ENCODE measurements at regions not wholly inside any gene's neighbourhood (a gene's known extent, or its start where the extent isn't known, plus 50 kb on each side); places are given as distances from the start of the nearest gene placed in this dataset.

DNA sequence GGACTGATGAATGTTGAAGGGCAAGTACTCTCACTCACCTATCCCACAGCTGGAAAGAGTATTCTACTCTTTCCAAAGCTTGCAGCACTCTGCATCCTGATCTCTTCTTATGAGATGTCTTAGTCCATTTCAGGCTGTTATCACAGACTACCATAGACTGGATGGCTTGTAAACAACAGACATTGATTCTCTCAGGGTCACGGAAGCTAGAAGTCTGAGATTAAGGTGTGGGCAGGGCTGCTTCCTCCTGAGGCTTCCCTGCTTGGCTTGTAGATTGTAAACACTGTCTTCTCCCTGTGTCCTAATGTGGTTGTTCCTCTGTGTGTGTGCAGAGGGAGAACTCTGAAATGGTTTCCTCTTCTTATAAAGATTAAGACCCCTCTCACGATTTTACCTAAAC lies 131.2 kb downstream of the MXRA5 start:
- in situ Hi-C loops (cut with MboI) (no loop called here), intact Hi-C loops (cut with micrococcal nuclease; ENCODE audit: unreplicated experiment) (no loop called here)
- DNase-seq (ENCODE audit: low read depth, low spot score) = no peak
- H3K27me3 ChIP-seq (replicated peaks in 1 of 2; ENCODE audit: control insufficient read depth in 2 of 2, insufficient read depth in 2 of 2, low read length in 1 of 2) = no peaks in the 10 kb centered on the region
- ATAC-seq = no peak
- no peaks in the 10 kb centered on the region for H3K4me1 ChIP-seq (ENCODE audit: control insufficient read depth, insufficient read depth, low read length)
- 0% methylated on average over 2 of the region's 2 CpGs for WGBS (ENCODE audit: insufficient coverage, insufficient replicate concordance, low lambda C conversion rate, missing lambda C conversion rate)
- CTCF ChIA-PET = no interaction called here
- H4K20me1 ChIP-seq (ENCODE audit: control insufficient read depth, insufficient read depth) = no peaks in the 10 kb centered on the region
- H3K9me3 ChIP-seq (replicated peaks; ENCODE audit: control insufficient read depth, insufficient read depth, low read length) = no peaks in the 10 kb centered on the region
- RAD21 ChIA-PET (ENCODE audit: unreplicated experiment) = no interaction called here
- POLR2A ChIA-PET = no interaction called here
- no peak overlapping the region for H3K4me2 ChIP-seq (ENCODE audit: control insufficient read depth, insufficient read depth)
- TF ChIP-seq SMAD5 (IDR thresholded peaks at IDR 0.05; ENCODE audit: low read depth) = no peak
- no peak for TF ChIP-seq SRF (IDR thresholded peaks at IDR 0.05; ENCODE audit: low read depth in 2 of 2, low read length in 2 of 2)
- no peak for TF ChIP-seq TAF1 (IDR thresholded peaks at IDR 0.05; ENCODE audit: borderline replicate concordance, low read depth, low read length)
- no peak for TF ChIP-seq MXI1 (IDR thresholded peaks at IDR 0.05; ENCODE audit: low read depth, low read length)
- no peak for TF ChIP-seq SMARCA5 (IDR thresholded peaks at IDR 0.05)
- no peak for TF ChIP-seq SREBF1 (IDR thresholded peaks at IDR 0.05; ENCODE audit: low read length)
- TF ChIP-seq ASH2L (IDR thresholded peaks at IDR 0.05; ENCODE audit: borderline replicate concordance, low read depth) = no peak
- no peak for TF ChIP-seq NBN (IDR thresholded peaks at IDR 0.05)
- TF ChIP-seq YY1 (IDR thresholded peaks at IDR 0.05; ENCODE audit: low read depth, low read length) = no peak
- TF ChIP-seq NFIC (IDR thresholded peaks at IDR 0.05; ENCODE audit: low read depth, low read length) = no peak
- TF ChIP-seq, protein P1, sequence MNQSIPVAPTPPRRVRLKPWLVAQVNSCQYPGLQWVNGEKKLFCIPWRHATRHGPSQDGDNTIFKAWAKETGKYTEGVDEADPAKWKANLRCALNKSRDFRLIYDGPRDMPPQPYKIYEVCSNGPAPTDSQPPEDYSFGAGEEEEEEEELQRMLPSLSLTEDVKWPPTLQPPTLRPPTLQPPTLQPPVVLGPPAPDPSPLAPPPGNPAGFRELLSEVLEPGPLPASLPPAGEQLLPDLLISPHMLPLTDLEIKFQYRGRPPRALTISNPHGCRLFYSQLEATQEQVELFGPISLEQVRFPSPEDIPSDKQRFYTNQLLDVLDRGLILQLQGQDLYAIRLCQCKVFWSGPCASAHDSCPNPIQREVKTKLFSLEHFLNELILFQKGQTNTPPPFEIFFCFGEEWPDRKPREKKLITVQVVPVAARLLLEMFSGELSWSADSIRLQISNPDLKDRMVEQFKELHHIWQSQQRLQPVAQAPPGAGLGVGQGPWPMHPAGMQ (IDR thresholded peaks at IDR 0.05; ENCODE audit: borderline replicate concordance) = no peak
- TF ChIP-seq MTA2 (IDR thresholded peaks at IDR 0.05; ENCODE audit: low read depth) = no peak
- TF ChIP-seq CBFB (IDR thresholded peaks at IDR 0.05; ENCODE audit: low read depth) = no peak
- no peak for TF ChIP-seq CHD4 (IDR thresholded peaks at IDR 0.05)
- TF ChIP-seq SMAD1 (IDR thresholded peaks at IDR 0.05; ENCODE audit: low read depth, partially characterized antibody) = no peak
- TF ChIP-seq, protein P2, sequence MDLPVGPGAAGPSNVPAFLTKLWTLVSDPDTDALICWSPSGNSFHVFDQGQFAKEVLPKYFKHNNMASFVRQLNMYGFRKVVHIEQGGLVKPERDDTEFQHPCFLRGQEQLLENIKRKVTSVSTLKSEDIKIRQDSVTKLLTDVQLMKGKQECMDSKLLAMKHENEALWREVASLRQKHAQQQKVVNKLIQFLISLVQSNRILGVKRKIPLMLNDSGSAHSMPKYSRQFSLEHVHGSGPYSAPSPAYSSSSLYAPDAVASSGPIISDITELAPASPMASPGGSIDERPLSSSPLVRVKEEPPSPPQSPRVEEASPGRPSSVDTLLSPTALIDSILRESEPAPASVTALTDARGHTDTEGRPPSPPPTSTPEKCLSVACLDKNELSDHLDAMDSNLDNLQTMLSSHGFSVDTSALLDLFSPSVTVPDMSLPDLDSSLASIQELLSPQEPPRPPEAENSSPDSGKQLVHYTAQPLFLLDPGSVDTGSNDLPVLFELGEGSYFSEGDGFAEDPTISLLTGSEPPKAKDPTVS (IDR thresholded peaks at IDR 0.05; ENCODE audit: low read depth, low read length) = no peak
- no peak for TF ChIP-seq JUNB (IDR thresholded peaks at IDR 0.05)
- no peaks in the 10 kb centered on the region for H3K79me2 ChIP-seq (ENCODE audit: control insufficient read depth, insufficient read depth, low read length)
- no TSS peak for BruUV-seq (replicated peaks)
- SMC1A ChIA-PET (ENCODE audit: uncharacterized antibody, unreplicated experiment) = no interaction called here
- no peaks in the 10 kb centered on the region for H3K36me3 ChIP-seq (ENCODE audit: control insufficient read depth in 2 of 2, insufficient read depth in 2 of 2, low read length in 1 of 2)
- H3K9ac ChIP-seq (ENCODE audit: control insufficient read depth, insufficient read depth, low read length) = no peak overlapping the region
- no peak for FAIRE-seq
- no peak overlapping the region for H3K27ac ChIP-seq (ENCODE audit: control insufficient read depth, insufficient read depth)
- no peak overlapping the region for H3K4me3 ChIP-seq
- H2AFZ ChIP-seq (ENCODE audit: control insufficient read depth, low read depth, low read length) = no peak overlapping the region

Data from GM12878 (cell line).